HG02571 (cell line): ENCODE measurements at regions not wholly inside any gene's neighbourhood (a gene's known extent, or its start where the extent isn't known, plus 50 kb on each side); places are given as distances from the start of the nearest gene placed in this dataset.

Experiments used
- ATAC-seq: cut with Tn5 transposase; IDR thresholded peaks from one replicate; pipeline ENCODE4 v1.9.1; 2021; ENCODE audit warnings: mild to moderate bottlenecking, moderate library complexity; ENCODE audit not compliant: unreplicated experiment

- ATAC-seq, result no peak
These were observed 203.5 kb upstream of the TET2 start for GRCh38 chr4:104942990-104943743.

DNA sequence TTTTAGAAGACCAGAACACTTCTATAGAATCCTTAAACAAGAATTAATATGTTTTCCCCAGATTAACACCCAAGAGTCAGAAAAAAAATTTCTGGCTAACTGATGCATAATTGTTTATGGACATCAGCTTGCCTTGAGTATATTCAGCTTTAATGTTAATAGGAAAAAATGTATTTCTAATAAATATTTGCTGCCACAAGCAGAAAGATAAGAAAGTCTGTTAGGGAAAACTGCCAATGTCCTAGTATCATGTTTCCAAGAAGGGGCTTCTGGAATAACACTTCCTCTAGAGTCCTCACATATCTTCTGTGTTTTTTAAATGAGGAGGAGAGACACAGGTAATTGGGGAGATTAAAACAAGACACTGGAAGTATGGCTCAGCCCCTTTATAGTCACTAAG, 202.1 kb upstream of the TET2 start:
- ATAC-seq, result no peak

GRCh38 chr4:104964410-104965175, 182.1 kb upstream of the TET2 start:
- ATAC-seq, result peak; percentile 41

GRCh38 chr4:104966349-104967033, 180.2 kb upstream of the TET2 start:
- peak; percentile 95 for ATAC-seq

DNA sequence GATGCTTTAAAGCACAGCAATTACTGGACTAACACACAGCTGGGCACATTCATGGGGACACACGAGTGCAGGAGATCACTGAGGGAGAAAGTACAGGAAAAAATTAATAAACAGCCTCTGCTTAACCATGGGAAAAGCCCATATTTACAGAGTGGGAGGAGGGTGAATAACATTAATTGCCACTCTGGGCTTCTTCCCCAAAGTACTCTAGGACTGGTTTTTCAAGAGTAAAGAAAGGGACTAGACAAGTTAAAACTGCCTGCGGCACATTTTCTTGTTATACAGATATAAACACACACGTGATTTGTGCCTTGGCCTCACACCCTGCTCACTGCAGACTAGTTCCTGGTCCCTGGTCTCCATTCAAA, 179.7 kb upstream of the TET2 start:
- peak; percentile 20 for ATAC-seq

- no peak for ATAC-seq
These were observed 177.1 kb upstream of the TET2 start for GRCh38 chr4:104969394-104970082.

- ATAC-seq, result no peak
These were observed 175.2 kb upstream of the TET2 start for GRCh38 chr4:104971462-104971861.

DNA sequence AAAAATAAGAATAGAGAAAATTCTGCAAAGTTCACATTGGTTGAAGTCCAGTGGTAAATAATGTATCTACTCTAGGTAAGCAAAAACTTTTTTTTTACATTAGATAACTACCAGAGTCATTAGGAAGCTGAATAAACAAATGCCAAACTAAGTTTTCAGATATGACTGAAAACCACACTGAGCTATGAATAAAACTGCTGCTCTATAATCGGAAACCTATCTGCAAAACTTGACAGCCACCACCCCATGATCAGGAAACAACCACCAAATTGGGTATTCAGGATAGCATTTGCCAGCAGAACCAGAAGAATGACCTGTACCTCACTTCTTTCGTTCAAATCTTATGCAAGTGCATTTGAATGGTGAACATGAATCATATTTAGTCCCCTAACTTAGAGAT, 173.0 kb upstream of the TET2 start:
- no peak for ATAC-seq

- no peak for ATAC-seq
These were observed 171.1 kb upstream of the TET2 start for GRCh38 chr4:104975617-104976016.

- no peak for ATAC-seq
These were observed 170.4 kb upstream of the TET2 start for GRCh38 chr4:104976262-104976661.

DNA sequence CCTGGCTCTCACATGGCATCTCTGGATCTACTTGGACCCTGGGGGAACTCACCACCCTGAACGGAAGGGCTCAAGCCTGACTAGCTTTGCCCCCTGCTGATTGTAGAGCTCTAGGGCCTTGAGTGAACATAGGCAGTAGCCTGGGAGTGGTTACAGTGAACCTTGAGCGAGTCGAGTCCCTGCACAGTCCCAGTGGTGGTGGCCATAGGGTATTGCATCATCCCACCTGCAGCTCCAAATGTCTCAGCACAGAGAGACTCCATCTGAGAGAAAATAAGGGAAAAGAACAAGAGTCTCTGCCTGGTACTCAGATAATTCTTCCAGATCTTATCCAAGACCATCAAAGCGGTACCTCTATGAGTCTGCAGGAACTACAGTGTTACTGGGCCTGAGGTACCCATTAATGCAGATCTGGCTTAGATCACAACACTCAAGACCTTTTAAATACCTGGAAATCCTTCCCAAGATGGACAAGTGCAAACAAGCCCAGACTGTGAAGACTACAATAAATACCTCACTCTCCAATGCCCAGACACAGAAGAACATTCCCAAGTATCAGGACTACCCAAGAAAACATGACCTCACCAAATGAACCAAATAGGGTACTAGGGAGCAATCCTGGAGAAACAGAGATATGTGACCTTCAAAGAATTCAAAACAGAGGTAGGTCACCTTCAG, 167.5 kb upstream of the TET2 start:
- no peak for ATAC-seq

DNA sequence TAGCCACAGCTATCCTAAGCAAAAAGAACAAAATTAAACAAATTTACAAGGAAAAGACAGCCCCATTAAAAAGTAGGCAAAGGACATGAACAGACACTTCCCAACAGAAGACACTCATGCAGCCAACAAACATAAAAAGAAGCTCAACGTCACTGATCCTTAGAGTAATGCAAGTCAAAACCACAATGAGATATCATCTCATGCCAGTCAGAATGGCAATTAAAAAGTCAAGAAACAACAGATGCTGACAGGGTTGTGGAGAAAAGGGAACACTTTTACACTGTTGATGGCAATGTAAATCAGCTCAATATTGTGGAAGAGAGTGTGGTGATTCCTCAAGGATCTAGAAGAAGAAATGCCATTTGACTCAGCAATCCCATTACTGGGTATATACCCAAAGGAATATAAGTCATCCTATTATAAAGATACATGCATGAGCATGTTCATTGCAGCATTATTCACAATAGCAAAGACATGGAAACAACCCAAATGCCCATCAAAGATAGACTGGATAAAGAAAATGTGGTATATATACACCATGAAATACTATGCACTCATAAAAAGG, 163.0 kb upstream of the TET2 start:
- ATAC-seq, result no peak

GRCh38 chr4:104986306-104986705, 160.4 kb upstream of the TET2 start:
- ATAC-seq, result no peak

DNA sequence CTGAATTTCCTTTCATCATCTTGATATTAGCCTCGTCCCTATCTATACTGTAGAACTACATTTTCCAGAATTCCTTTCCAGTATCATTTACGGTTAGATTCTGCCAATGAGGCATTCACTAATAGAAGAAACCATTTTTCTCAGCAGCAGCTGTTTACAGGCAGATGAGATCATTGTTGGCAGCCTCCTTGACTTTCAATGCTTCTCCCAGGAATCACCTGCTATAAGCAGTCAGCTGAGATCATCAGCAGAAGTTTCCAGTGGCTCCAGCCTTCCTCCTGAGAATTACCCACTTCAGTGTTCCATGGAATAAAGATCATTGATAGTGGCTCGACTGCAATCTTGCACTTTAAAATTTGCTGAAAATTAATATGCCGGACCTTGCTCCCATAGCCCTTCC, 157.3 kb upstream of the TET2 start:
- no peak for ATAC-seq

GRCh38 chr4:105002278-105002677, 144.4 kb upstream of the TET2 start:
- no peak for ATAC-seq

DNA sequence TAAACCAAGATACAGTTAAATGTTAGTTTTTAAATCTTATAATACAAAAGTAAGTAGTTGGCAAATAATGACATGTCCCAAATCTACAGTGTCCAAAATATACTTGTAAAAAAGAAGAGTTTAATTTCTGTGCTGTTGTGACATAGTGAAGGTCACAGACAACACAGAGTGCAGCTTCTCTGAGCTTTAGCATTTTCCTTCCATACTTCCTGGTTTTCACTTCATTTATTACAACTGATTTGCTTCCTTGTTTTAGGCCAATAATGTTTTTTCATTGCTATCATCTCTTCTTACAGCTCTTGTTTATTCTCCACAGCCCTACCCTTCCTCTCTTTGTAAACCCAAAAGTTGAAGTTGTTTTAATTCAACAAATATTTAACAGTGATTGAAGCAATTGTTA, 132.4 kb upstream of the TET2 start:
- ATAC-seq, result no peak

- no peak for ATAC-seq
These were observed 132.0 kb upstream of the TET2 start for GRCh38 chr4:105014635-105015034.

DNA sequence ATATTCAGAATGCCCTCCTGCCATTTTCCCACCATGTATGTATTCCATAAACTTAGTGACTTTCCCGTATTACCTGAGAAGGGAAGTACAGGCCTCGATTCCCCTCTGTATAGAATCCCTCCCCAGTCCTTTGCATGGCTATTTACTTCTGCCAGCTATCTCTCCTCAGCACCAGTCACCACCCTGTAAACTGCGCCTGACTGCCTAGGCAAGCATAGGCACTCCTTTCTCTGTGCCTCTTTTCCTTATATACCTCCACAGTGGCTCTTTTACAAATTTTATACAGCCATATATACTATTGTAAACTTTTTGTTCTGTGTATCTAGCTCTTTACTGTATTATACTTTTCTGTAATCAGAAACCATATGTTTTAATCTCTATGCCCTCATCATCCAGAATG, 130.9 kb upstream of the TET2 start:
- ATAC-seq, result no peak

DNA sequence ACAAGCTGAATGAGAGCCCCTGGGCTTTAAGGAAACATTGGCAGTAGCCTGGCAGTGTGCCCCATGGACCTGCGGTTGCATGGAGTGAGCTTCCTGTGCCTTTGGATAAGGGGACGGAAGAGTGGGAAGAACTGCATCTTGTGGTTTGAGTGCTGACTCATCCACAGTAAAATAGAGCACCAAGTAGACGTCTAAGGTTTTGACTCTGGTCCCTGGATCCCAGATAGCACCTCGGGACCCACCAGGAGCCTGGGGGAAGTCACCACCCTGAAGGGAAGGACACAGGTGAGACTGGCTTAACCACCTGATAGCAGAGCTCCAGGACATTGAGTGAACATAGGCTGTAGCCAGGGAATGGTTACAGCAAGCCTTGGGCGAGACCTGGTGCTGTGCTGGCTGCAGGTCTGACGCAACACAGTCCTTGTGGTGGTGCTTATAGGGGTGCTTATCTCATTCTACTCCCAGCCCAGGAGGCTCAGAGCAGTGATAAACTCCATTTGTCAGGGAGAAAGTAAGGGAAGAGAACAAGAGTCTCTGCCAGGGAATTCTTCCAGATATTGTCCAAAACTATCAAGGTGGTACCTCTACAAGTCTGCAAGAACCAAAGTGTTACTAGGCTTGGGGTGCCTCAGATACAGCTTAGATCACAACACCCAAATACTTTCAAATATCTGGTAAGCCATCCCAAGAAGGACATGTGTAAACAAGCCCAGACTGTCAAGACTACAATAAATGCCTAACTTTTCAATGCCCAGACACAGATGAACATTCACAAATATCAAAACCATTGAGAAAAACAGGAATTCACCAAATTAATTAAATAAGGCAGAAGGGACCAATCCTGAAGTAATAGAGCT, 123.6 kb upstream of the TET2 start:
- no peak for ATAC-seq

- no peak for ATAC-seq
These were observed 123.0 kb upstream of the TET2 start for GRCh38 chr4:105023668-105024055.
